ENCODE measurements at regions not wholly inside any gene's neighbourhood (a gene's known extent, or its start where the extent isn't known, plus 50 kb on each side); places are given as distances from the start of the nearest gene placed in this dataset.

GRCh38 chr2:12300927-12301326, 415.8 kb upstream of the TRIB2 start:
- Histone ChIP-seq H3K4me1 (ENCODE audit: insufficient read depth, low read length) (peaks cover 33% of the 10 kb centered on the region), H3K27ac (ENCODE audit: low read depth, low read length) (no peak overlapping the region), H3K4me3 (ENCODE audit: low read length in 2 of 2) (no peak overlapping the region), H3K9me3 (ENCODE audit: control insufficient read depth in 1 of 2, low read length in 2 of 2) (peaks cover 0 to 5% of the 10 kb centered on the region in 2 donors), H3K27me3 (ENCODE audit: insufficient read depth, low read length) (no peaks in the 10 kb centered on the region), H3K36me3 (ENCODE audit: insufficient read depth, low read length) (no peaks in the 10 kb centered on the region)
- Mint-ChIP-seq H3K27ac (peak overlapping the region in 1 of 7 donors; percentile 20), H3K4me3 (no peak overlapping the region), H3K36me3 (no peaks in the 10 kb centered on the region), H3K27me3 (no peaks in the 10 kb centered on the region), H3K9me3 (peaks cover 0 to 3% (median 0%) of the 10 kb centered on the region in 8 donors), H3K4me1 (peaks cover 32 to 50% (median 41%) of the 10 kb centered on the region in 4 donors)
- intact Hi-C loops (cut with micrococcal nuclease) = no loop called here
- ChIA-PET POLR2A (ENCODE audit: partially characterized antibody) (no interaction called here), CTCF (ENCODE audit: partially characterized antibody) (interaction anchor here (0.5 kb wide), 1 partner anchor 183 kb away, joined by 5 read pairs; no protein-coding TSS in a partner anchor)
- DNase-seq = no peak

GRCh38 chr2:12302140-12302539, 414.6 kb upstream of the TRIB2 start:
- peaks cover 26 to 38% (median 32%) of the 10 kb centered on the region in 4 donors for H3K4me1 Mint-ChIP-seq
- Histone ChIP-seq H3K27me3 (ENCODE audit: insufficient read depth, low read length) (no peaks in the 10 kb centered on the region), H3K27ac (ENCODE audit: low read depth, low read length) (no peak overlapping the region), H3K4me1 (ENCODE audit: insufficient read depth, low read length) (peaks cover 25% of the 10 kb centered on the region), H3K4me3 (ENCODE audit: low read length in 2 of 2) (no peak overlapping the region), H3K9me3 (ENCODE audit: control insufficient read depth in 1 of 2, low read length in 2 of 2) (peaks cover 0 to 5% of the 10 kb centered on the region in 2 donors), H3K36me3 (ENCODE audit: insufficient read depth, low read length) (no peaks in the 10 kb centered on the region)
- intact Hi-C loops (cut with micrococcal nuclease) = no loop called here
- POLR2A ChIA-PET (ENCODE audit: partially characterized antibody) = interaction anchor here (0.8 to 1.2 kb wide), 5 partner anchors 14 to 421 kb away, joined by 3 read pairs; partner anchors contain the start of gene TRIB2
- H3K4me3 Mint-ChIP-seq = peak overlapping the region in 6 of 8 donors; percentile 19 to 65 (median 36)
- peak in 1 of 5 donors; percentile 6 for DNase-seq
- H3K9me3 Mint-ChIP-seq = peaks cover 0 to 2% (median 0%) of the 10 kb centered on the region in 8 donors
- H3K36me3 Mint-ChIP-seq = no peaks in the 10 kb centered on the region
- H3K27ac Mint-ChIP-seq = peak overlapping the region in 3 of 7 donors; percentile 20 to 83 (median 81)
- H3K27me3 Mint-ChIP-seq = no peaks in the 10 kb centered on the region
- CTCF ChIA-PET (ENCODE audit: partially characterized antibody) = no interaction called here

GRCh38 chr2:12302691-12303090, 414.0 kb upstream of the TRIB2 start:
- Mint-ChIP-seq H3K9me3 (peaks cover 0 to 2% (median 0%) of the 10 kb centered on the region in 8 donors), H3K4me3 (no peak overlapping the region)
- intact Hi-C loops (cut with micrococcal nuclease) = no loop called here

DNA sequence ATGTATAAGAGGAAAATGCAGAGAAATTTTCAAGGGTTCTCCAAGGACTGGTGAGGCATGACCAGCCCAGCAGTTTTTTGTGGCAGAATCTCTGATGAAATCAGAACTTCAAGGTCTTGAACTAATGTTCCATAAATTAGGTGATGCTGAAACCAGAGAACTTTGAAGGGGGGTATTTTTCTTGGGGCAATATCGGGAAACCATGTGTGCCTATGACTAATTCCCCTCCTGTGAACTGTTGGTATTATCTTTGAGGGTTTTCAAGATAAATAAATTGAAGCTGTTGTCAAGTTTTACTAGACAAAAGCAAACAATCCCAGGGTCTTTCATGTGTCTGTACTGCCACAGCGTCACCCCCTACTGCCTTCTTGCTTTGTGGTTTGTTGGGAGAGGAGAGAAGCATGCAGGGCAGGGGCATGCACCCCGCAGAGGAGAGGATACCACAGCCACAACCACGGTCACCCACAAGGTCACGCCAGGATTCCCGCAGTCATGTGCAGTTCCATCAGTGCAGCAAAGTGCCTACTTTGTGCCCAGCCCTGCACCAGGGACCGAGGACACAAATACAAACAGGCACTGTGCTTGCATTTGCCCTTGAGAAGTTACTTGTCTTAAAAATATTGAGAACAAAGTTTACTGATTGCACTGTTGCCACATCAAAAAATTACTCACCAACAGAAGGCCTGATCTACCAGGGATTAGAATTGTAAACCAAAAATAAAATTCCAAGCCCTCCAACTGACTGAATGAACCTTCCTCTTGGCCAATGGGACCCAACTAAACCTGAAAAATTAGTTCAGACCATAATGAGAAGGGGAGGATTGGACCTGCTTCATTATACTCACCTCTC, 413.3 kb upstream of the TRIB2 start:
- Mint-ChIP-seq H3K9me3 (peaks cover 0 to 2% (median 0%) of the 10 kb centered on the region in 8 donors), H3K27me3 (no peaks in the 10 kb centered on the region), H3K4me3 (peak overlapping the region in 6 of 8 donors; percentile 4 to 51 (median 42)), H3K27ac (peak overlapping the region in 5 of 7 donors; percentile 1 to 74 (median 62)), H3K36me3 (no peaks in the 10 kb centered on the region), H3K4me1 (peaks cover 25 to 38% (median 32%) of the 10 kb centered on the region in 4 donors)
- peaks cover 25% of the 10 kb centered on the region for H3K4me1 ChIP-seq (ENCODE audit: insufficient read depth, low read length)
- intact Hi-C loops (cut with micrococcal nuclease) = no loop called here
- H3K27ac ChIP-seq (ENCODE audit: low read depth, low read length) = no peak overlapping the region
- peak in 3 of 5 donors; percentile 6 to 39 (median 20) for DNase-seq
- H3K9me3 ChIP-seq (ENCODE audit: control insufficient read depth in 1 of 2, low read length in 2 of 2) = peaks cover 0 to 5% of the 10 kb centered on the region in 2 donors
- H3K36me3 ChIP-seq (ENCODE audit: insufficient read depth, low read length) = no peaks in the 10 kb centered on the region
- no peaks in the 10 kb centered on the region for H3K27me3 ChIP-seq (ENCODE audit: insufficient read depth, low read length)
- no peak overlapping the region for H3K4me3 ChIP-seq (ENCODE audit: low read length in 2 of 2)
- POLR2A ChIA-PET (ENCODE audit: partially characterized antibody) = no interaction called here
- CTCF ChIA-PET (ENCODE audit: partially characterized antibody) = no interaction called here

More at GRCh38 chr2:12302691-12303090, 414.0 kb upstream of the TRIB2 start:
- H3K27ac ChIP-seq (ENCODE audit: low read depth, low read length) = no peak overlapping the region
- H3K4me3 ChIP-seq (ENCODE audit: low read length in 2 of 2) = no peak overlapping the region
- CTCF ChIA-PET (ENCODE audit: partially characterized antibody) = no interaction called here
- no peaks in the 10 kb centered on the region for H3K27me3 ChIP-seq (ENCODE audit: insufficient read depth, low read length)
- Mint-ChIP-seq H3K4me1 (peaks cover 25 to 37% (median 32%) of the 10 kb centered on the region in 4 donors), H3K27ac (peak overlapping the region in 1 of 7 donors; percentile 28), H3K27me3 (no peaks in the 10 kb centered on the region), H3K36me3 (no peaks in the 10 kb centered on the region)
- peaks cover 25% of the 10 kb centered on the region for H3K4me1 ChIP-seq (ENCODE audit: insufficient read depth, low read length)
- DNase-seq = no peak
- POLR2A ChIA-PET (ENCODE audit: partially characterized antibody) = interaction anchor here (0.8 to 1.2 kb wide), 2 partner anchors 14 to 415 kb away, joined by 3 read pairs; no protein-coding TSS in a partner anchor
- peaks cover 0 to 5% of the 10 kb centered on the region in 2 donors for H3K9me3 ChIP-seq (ENCODE audit: control insufficient read depth in 1 of 2, low read length in 2 of 2)
- no peaks in the 10 kb centered on the region for H3K36me3 ChIP-seq (ENCODE audit: insufficient read depth, low read length)

- Mint-ChIP-seq H3K36me3 (no peaks in the 10 kb centered on the region), H3K4me1 (peaks cover 32 to 50% (median 40%) of the 10 kb centered on the region in 4 donors), H3K4me3 (peak overlapping the region in 1 of 8 donors; percentile 35), H3K27me3 (no peaks in the 10 kb centered on the region), H3K27ac (peak overlapping the region in 2 of 7 donors; percentile 43 to 60), H3K9me3 (peaks cover 0 to 2% (median 0%) of the 10 kb centered on the region in 8 donors)
- CTCF ChIA-PET (ENCODE audit: partially characterized antibody) = interaction anchor here (0.8 to 1.3 kb wide), 2 partner anchors 9 kb away, joined by 3 read pairs; no protein-coding TSS in a partner anchor
- intact Hi-C loops (cut with micrococcal nuclease) = no loop called here
- H3K4me1 ChIP-seq (ENCODE audit: insufficient read depth, low read length) = peaks cover 37% of the 10 kb centered on the region
- H3K9me3 ChIP-seq (ENCODE audit: control insufficient read depth in 1 of 2, low read length in 2 of 2) = no peaks in the 10 kb centered on the region
- H3K27ac ChIP-seq (ENCODE audit: low read depth, low read length) = no peak overlapping the region
- DNase-seq = no peak
- H3K27me3 ChIP-seq (ENCODE audit: insufficient read depth, low read length) = no peaks in the 10 kb centered on the region
- H3K36me3 ChIP-seq (ENCODE audit: insufficient read depth, low read length) = no peaks in the 10 kb centered on the region
- H3K4me3 ChIP-seq (ENCODE audit: low read length in 2 of 2) = no peak overlapping the region
- POLR2A ChIA-PET (ENCODE audit: partially characterized antibody) = no interaction called here
These were observed 412.1 kb upstream of the TRIB2 start for GRCh38 chr2:12304564-12305171.

DNA sequence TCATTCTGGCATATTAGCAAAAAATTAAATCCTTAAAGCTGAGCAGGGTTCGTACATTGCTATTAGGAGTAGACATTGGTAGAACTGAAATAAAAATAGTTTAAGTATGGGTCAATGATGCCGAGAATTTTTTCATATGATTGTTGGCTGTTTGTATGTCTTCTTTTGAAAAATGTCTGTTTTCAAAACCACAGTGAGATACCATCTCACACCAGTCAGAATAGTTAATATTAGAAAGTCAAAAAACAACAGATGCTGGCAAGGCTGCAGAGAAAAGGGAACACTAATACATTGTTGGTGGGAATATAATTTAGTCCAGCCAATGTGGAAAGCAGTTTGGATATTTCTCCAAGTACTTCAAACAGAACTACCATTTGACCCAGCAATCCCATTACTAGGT, 410.8 kb upstream of the TRIB2 start:
- Mint-ChIP-seq H3K36me3 (no peaks in the 10 kb centered on the region), H3K27ac (no peak overlapping the region), H3K4me1 (peaks cover 42 to 62% (median 50%) of the 10 kb centered on the region in 4 donors), H3K9me3 (peaks cover 0 to 2% (median 0%) of the 10 kb centered on the region in 8 donors), H3K27me3 (no peaks in the 10 kb centered on the region), H3K4me3 (no peak overlapping the region)
- Histone ChIP-seq H3K4me1 (ENCODE audit: insufficient read depth, low read length) (peaks cover 49% of the 10 kb centered on the region), H3K27me3 (ENCODE audit: insufficient read depth, low read length) (no peaks in the 10 kb centered on the region), H3K36me3 (ENCODE audit: insufficient read depth, low read length) (no peaks in the 10 kb centered on the region), H3K9me3 (ENCODE audit: control insufficient read depth in 1 of 2, low read length in 2 of 2) (no peaks in the 10 kb centered on the region), H3K4me3 (ENCODE audit: low read length in 2 of 2) (no peak overlapping the region), H3K27ac (ENCODE audit: low read depth, low read length) (no peak overlapping the region)
- POLR2A ChIA-PET (ENCODE audit: partially characterized antibody) = no interaction called here
- intact Hi-C loops (cut with micrococcal nuclease) = no loop called here
- no peak for DNase-seq
- CTCF ChIA-PET (ENCODE audit: partially characterized antibody) = interaction anchor here (1.3 kb wide), 1 partner anchor 8 kb away, joined by 3 read pairs; no protein-coding TSS in a partner anchor

DNA sequence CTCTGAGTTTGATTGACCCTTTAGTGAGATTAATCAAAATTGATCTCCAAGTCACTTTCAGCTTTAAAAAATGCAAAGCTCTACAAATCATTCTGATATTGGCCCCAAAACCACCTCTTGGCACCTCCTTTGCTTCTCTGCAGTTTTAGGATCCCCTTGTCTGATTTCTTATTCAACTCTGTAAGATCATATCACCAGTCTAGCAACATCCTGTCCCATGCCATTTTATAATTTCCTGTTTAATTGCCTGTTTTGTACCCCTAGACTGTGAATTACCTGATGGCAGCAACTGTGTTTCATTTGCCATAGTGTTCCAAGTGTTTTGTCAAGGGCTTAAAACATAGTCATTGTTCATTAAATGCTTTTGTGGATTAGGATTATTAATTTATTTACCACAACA, 406.3 kb upstream of the TRIB2 start:
- Mint-ChIP-seq H3K27me3 (no peaks in the 10 kb centered on the region), H3K9me3 (peaks cover 0 to 4% (median 0%) of the 10 kb centered on the region in 8 donors), H3K4me3 (peak overlapping the region in 4 of 8 donors; percentile 28 to 63 (median 40)), H3K27ac (peak overlapping the region in 5 of 7 donors; percentile 2 to 76 (median 17)), H3K36me3 (no peaks in the 10 kb centered on the region), H3K4me1 (peaks cover 19 to 35% (median 27%) of the 10 kb centered on the region in 4 donors)
- ChIA-PET POLR2A (ENCODE audit: partially characterized antibody) (no interaction called here), CTCF (ENCODE audit: partially characterized antibody) (no interaction called here)
- peak in 1 of 5 donors; percentile 15 for DNase-seq
- H3K27ac ChIP-seq (ENCODE audit: low read depth, low read length) = no peak overlapping the region
- no peaks in the 10 kb centered on the region for H3K27me3 ChIP-seq (ENCODE audit: insufficient read depth, low read length)
- no peak overlapping the region for H3K4me3 ChIP-seq (ENCODE audit: low read length in 2 of 2)
- no peaks in the 10 kb centered on the region for H3K9me3 ChIP-seq (ENCODE audit: control insufficient read depth in 1 of 2, low read length in 2 of 2)
- no peaks in the 10 kb centered on the region for H3K36me3 ChIP-seq (ENCODE audit: insufficient read depth, low read length)
- H3K4me1 ChIP-seq (ENCODE audit: insufficient read depth, low read length) = peaks cover 28% of the 10 kb centered on the region
- intact Hi-C loops (cut with micrococcal nuclease) = no loop called here

Data from CD4-positive, alpha-beta memory T cell (primary cell).